ENCODE measurements at regions not wholly inside any gene's neighbourhood (a gene's known extent, or its start where the extent isn't known, plus 50 kb on each side); places are given as distances from the start of the nearest gene placed in this dataset.

DNA sequence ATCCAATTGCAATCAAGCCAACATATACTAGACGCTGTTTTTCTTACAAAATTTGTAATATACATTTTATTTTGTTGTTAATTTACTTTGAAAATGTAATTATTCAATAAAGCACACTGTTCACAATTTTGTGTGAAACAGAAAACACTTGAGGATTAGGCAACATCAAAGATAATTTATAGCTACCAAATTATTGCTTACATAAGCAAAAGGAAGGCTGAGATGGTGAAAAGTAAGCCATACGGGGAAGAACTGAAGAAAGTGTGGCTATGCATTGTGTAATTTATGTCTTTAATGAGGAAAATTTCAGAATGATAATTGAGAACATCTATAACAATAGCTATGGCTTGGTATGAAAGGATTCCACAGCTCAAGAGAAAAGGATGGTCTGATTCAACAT lies 192.0 kb downstream of the RNF144B start:
- Histone ChIP-seq H3K4me2 (replicated peaks; ENCODE audit: extremely low read depth, low read length, poor library complexity, severe bottlenecking) (no peak overlapping the region), H4K20me1 (ENCODE audit: insufficient read depth, low read length) (no peaks in the 10 kb centered on the region), H3K9ac (ENCODE audit: insufficient read depth, low read length, poor library complexity, severe bottlenecking) (no peak overlapping the region), H2AFZ (ENCODE audit: insufficient read depth, low read depth, low read length, poor library complexity, severe bottlenecking) (no peak overlapping the region), H3K36me3 (replicated peaks in 1 of 2; ENCODE audit: control insufficient read depth in 1 of 2, insufficient read depth in 2 of 2, low read length in 2 of 2) (no peaks in the 10 kb centered on the region), H3K27ac (ENCODE audit: low read depth in 1 of 2, low read length in 2 of 2) (no peak overlapping the region), H3K4me3 (replicated peaks in 1 of 3; ENCODE audit: low read depth in 2 of 3, low read length in 3 of 3) (no peak overlapping the region), H3K9me3 (replicated peaks in 1 of 2; ENCODE audit: control insufficient read depth in 1 of 2, insufficient read depth in 1 of 2, low read length in 2 of 2) (no peaks in the 10 kb centered on the region), H3K79me2 (ENCODE audit: insufficient read depth, low read length) (no peaks in the 10 kb centered on the region), H3K4me1 (ENCODE audit: control insufficient read depth in 1 of 2, insufficient read depth in 2 of 2, low read length in 2 of 2) (no peaks in the 10 kb centered on the region), H3K27me3 (ENCODE audit: control insufficient read depth in 2 of 2, insufficient read depth in 2 of 2, low read length in 2 of 2) (no peaks in the 10 kb centered on the region)
- peaks cover 0 to 6% (median 0%) of the 10 kb centered on the region in 7 donors for H3K9me3 Mint-ChIP-seq
- intact Hi-C loops (cut with micrococcal nuclease): no loop called here
- H3K36me3 Mint-ChIP-seq: no peaks in the 10 kb centered on the region
- no peak overlapping the region for H3K27ac Mint-ChIP-seq
- peaks cover 0 to 4% (median 3%) of the 10 kb centered on the region in 3 donors for H3K27me3 Mint-ChIP-seq (ENCODE audit: low read depth in 3 of 3)
- TF ChIP-seq, protein P1, sequence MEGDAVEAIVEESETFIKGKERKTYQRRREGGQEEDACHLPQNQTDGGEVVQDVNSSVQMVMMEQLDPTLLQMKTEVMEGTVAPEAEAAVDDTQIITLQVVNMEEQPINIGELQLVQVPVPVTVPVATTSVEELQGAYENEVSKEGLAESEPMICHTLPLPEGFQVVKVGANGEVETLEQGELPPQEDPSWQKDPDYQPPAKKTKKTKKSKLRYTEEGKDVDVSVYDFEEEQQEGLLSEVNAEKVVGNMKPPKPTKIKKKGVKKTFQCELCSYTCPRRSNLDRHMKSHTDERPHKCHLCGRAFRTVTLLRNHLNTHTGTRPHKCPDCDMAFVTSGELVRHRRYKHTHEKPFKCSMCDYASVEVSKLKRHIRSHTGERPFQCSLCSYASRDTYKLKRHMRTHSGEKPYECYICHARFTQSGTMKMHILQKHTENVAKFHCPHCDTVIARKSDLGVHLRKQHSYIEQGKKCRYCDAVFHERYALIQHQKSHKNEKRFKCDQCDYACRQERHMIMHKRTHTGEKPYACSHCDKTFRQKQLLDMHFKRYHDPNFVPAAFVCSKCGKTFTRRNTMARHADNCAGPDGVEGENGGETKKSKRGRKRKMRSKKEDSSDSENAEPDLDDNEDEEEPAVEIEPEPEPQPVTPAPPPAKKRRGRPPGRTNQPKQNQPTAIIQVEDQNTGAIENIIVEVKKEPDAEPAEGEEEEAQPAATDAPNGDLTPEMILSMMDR (IDR thresholded peaks at IDR 0.05): no peak
- WGBS (ENCODE audit: insufficient coverage): no CpG with 5 or more reads among the region's 2 CpGs
- H3K4me3 Mint-ChIP-seq: no peak overlapping the region
- DNase-seq: no peak
- H3K4me1 Mint-ChIP-seq: peaks cover 6% of the 10 kb centered on the region

DNA sequence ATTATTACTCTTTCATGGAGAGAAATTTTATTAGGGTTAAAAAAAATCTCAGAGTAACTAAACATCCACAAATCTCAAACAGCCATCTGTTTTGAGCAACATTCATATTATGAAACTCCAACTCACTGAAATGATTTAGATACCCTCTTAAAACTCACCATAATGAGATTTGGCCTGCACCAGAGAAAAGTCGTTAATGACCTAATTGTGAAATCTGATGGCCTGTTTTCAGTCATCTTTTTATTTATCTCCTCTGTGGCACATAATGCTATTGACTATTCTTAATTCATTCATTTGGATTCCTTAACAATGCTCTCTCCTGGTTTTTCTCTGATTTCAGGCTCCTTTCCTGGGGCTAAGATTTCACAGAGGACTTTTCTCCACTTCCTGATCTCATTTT lies 192.7 kb downstream of the RNF144B start:
- Histone ChIP-seq H3K79me2 (ENCODE audit: insufficient read depth, low read length) (no peaks in the 10 kb centered on the region), H2AFZ (ENCODE audit: insufficient read depth, low read depth, low read length, poor library complexity, severe bottlenecking) (no peak overlapping the region), H4K20me1 (ENCODE audit: insufficient read depth, low read length) (no peaks in the 10 kb centered on the region), H3K36me3 (replicated peaks in 1 of 2; ENCODE audit: control insufficient read depth in 1 of 2, insufficient read depth in 2 of 2, low read length in 2 of 2) (no peaks in the 10 kb centered on the region), H3K4me3 (replicated peaks in 1 of 3; ENCODE audit: low read depth in 2 of 3, low read length in 3 of 3) (no peak overlapping the region), H3K27me3 (ENCODE audit: control insufficient read depth in 2 of 2, insufficient read depth in 2 of 2, low read length in 2 of 2) (no peaks in the 10 kb centered on the region), H3K9me3 (replicated peaks in 1 of 2; ENCODE audit: control insufficient read depth in 1 of 2, insufficient read depth in 1 of 2, low read length in 2 of 2) (no peaks in the 10 kb centered on the region), H3K27ac (ENCODE audit: low read depth in 1 of 2, low read length in 2 of 2) (no peak overlapping the region), H3K4me1 (ENCODE audit: control insufficient read depth in 1 of 2, insufficient read depth in 2 of 2, low read length in 2 of 2) (no peaks in the 10 kb centered on the region), H3K9ac (ENCODE audit: insufficient read depth, low read length, poor library complexity, severe bottlenecking) (no peak overlapping the region), H3K4me2 (replicated peaks; ENCODE audit: extremely low read depth, low read length, poor library complexity, severe bottlenecking) (no peak overlapping the region)
- no peak for DNase-seq
- H3K9me3 Mint-ChIP-seq: peaks cover 0 to 6% (median 0%) of the 10 kb centered on the region in 7 donors
- intact Hi-C loops (cut with micrococcal nuclease): no loop called here
- WGBS (ENCODE audit: insufficient coverage): 100% methylated on average over 1 of the region's 1 CpG
- H3K4me3 Mint-ChIP-seq: no peak overlapping the region
- no peak overlapping the region for H3K27ac Mint-ChIP-seq
- no peaks in the 10 kb centered on the region for H3K36me3 Mint-ChIP-seq
- H3K4me1 Mint-ChIP-seq: peaks cover 6% of the 10 kb centered on the region
- peaks cover 0 to 4% (median 3%) of the 10 kb centered on the region in 3 donors for H3K27me3 Mint-ChIP-seq (ENCODE audit: low read depth in 3 of 3)
- TF ChIP-seq, protein P1 (IDR thresholded peaks at IDR 0.05): no peak

All from CD14-positive monocyte (primary cell).